Psoas muscle (tissue), 7 donors: ENCODE measurements at regions not wholly inside any gene's neighbourhood (a gene's known extent, or its start where the extent isn't known, plus 50 kb on each side); places are given as distances from the start of the nearest gene placed in this dataset.

Source experiments
- ATAC-seq, 4 donors: fragments of 200-7000 bp; cut with Tn5 transposase; one replicate each; pipeline ENCODE4 v1.9.1; 2020; ENCODE audit warnings: moderate library complexity in 3 of 4, mild to moderate bottlenecking in 2 of 4
- DNase-seq, 2 donors: peaks; one replicate each; pipeline ENCODE4 v3.0.0-alpha.2; 2020
- H3K27ac ChIP-seq: fragments of 200-600 bp; one replicate; pipeline ENCODE4 v1.8.0; 2022
- H3K27me3 ChIP-seq, 3 donors: fragments of 200-600 bp in 1 of 3; one replicate each; pipeline versions ENCODE4 v1.6.1 to v1.8.0; 2013 to 2022; ENCODE audit warnings: low read length in 2 of 3, mild to moderate bottlenecking in 2 of 3, moderate library complexity in 1 of 3; ENCODE audit not compliant: insufficient read depth in 3 of 3
- H3K36me3 ChIP-seq, 2 donors: fragments of 200-600 bp in 1 of 2; one replicate each; pipeline versions ENCODE4 v1.6.1 to v1.8.0; 2013 to 2022; ENCODE audit warnings: low read depth in 1 of 2, mild to moderate bottlenecking in 1 of 2, moderate library complexity in 1 of 2; ENCODE audit not compliant: insufficient read depth in 1 of 2
- H3K4me1 ChIP-seq: fragments of 200-600 bp; one replicate; pipeline ENCODE4 v1.8.0; 2022
- H3K4me3 ChIP-seq: fragments of 200-600 bp; one replicate; pipeline ENCODE4 v1.8.0; 2022; ENCODE audit warnings: mild to moderate bottlenecking
- H3K9me3 ChIP-seq: fragments of 200-600 bp; one replicate; pipeline ENCODE4 v1.8.0; 2022
- CTCF ChIP-seq: fragments of 200-600 bp; IDR thresholded peaks from one replicate; pipeline ENCODE4 v1.8.0; 2022; ENCODE audit warnings: antibody characterized with exemption
- WGBS, 3 donors: extraction: QIAGEN DNeasy Blood & Tissue Kit; methylation state at CpG; one replicate each; pipeline versions ENCODE4 v1.1.6 to v1.1.7; 2013; 5-methylcytosine and 5-hydroxymethylcytosine counted together
- intact Hi-C, 2 donors: fragments of 100-400 bp; cut with DNase I; formaldehyde crosslinking; loops; one replicate each; pipeline versions ENCODE4 v1.11.0 to v1.14.2; 2022
- donor health status: healthy with polysubstance abuse.
- donor health status: DM: no; HTN: no; CAD: no; lungs with moderate emphysema.
- donor health status: Bipolar disorder and iron deficiency.
- donor health status: healthy.
- donor health status: DM: yes; HTN: yes; CAD: no.
- donor health status: DM: no; HTN: no; CAD: no.
- donor health status: DM: yes; HTN: yes; CAD: no.

GRCh38 chr10:84039957-84040356 is 99.4 kb upstream of the GHITM start:
- H3K4me1 ChIP-seq, result no peaks in the 10 kb centered on the region
- H3K4me3 ChIP-seq, result no peak overlapping the region
- intact Hi-C loops, result no loop called here
- no peaks in the 10 kb centered on the region for H3K27me3 ChIP-seq
- TF ChIP-seq CTCF, result no peak
- DNase-seq (no peak), ATAC-seq (no peak)
- H3K27ac ChIP-seq, result no peak overlapping the region
- WGBS, 3 donors, result 75 to 82% (median 80%) methylated on average over 5 of the region's 5 CpGs
- H3K36me3 ChIP-seq, result no peaks in the 10 kb centered on the region
- peaks cover 13% of the 10 kb centered on the region for H3K9me3 ChIP-seq

GRCh38 chr10:84047258-84048010 is 91.9 kb upstream of the GHITM start:
- TF ChIP-seq CTCF, result no peak
- DNase-seq (no peak), ATAC-seq (no peak)
- H3K9me3 ChIP-seq, result no peaks in the 10 kb centered on the region
- no peak overlapping the region for H3K4me3 ChIP-seq
- H3K36me3 ChIP-seq, result no peaks in the 10 kb centered on the region
- H3K27me3 ChIP-seq, result no peaks in the 10 kb centered on the region
- intact Hi-C loops, result no loop called here
- 73 to 76% (median 75%) methylated on average over 3 of the region's 3 CpGs for WGBS, 3 donors
- H3K4me1 ChIP-seq, result no peaks in the 10 kb centered on the region
- no peak overlapping the region for H3K27ac ChIP-seq

- Histone ChIP-seq H3K4me1 (no peaks in the 10 kb centered on the region), H3K36me3 (no peaks in the 10 kb centered on the region), H3K27ac (no peak overlapping the region), H3K27me3 (no peaks in the 10 kb centered on the region), H3K9me3 (no peaks in the 10 kb centered on the region), H3K4me3 (no peak overlapping the region)
- no peak for TF ChIP-seq CTCF
- DNase-seq (no peak), ATAC-seq (no peak)
- intact Hi-C loops, result no loop called here
These were observed 89.7 kb upstream of the GHITM start for GRCh38 chr10:84049645-84050011.

- Histone ChIP-seq H3K27ac (no peak overlapping the region), H3K4me3 (no peak overlapping the region), H3K4me1 (no peaks in the 10 kb centered on the region), H3K27me3 (no peaks in the 10 kb centered on the region), H3K36me3 (no peaks in the 10 kb centered on the region), H3K9me3 (no peaks in the 10 kb centered on the region)
- DNase-seq (no peak), ATAC-seq (no peak)
- intact Hi-C loops, result no loop called here
- no peak for TF ChIP-seq CTCF
- 61 to 76% (median 67%) methylated on average over 5 of the region's 5 CpGs for WGBS, 3 donors
These were observed 85.7 kb upstream of the GHITM start for GRCh38 chr10:84053626-84054025.

GRCh38 chr10:84054743-84055142 is 84.6 kb upstream of the GHITM start:
- no peak for TF ChIP-seq CTCF
- 79 to 95% (median 88%) methylated on average over 3 of the region's 3 CpGs for WGBS, 3 donors

More at GRCh38 chr10:84054743-84055142, 84.6 kb upstream of the GHITM start:
- no peaks in the 10 kb centered on the region for H3K9me3 ChIP-seq
- ATAC-seq (no peak), DNase-seq (no peak)
- no peak overlapping the region for H3K27ac ChIP-seq
- no peaks in the 10 kb centered on the region for H3K27me3 ChIP-seq
- intact Hi-C loops, result no loop called here
- no peak overlapping the region for H3K4me3 ChIP-seq
- H3K4me1 ChIP-seq, result no peaks in the 10 kb centered on the region
- H3K36me3 ChIP-seq, result no peaks in the 10 kb centered on the region
